ENCODE measurements at regions not wholly inside any gene's neighbourhood (a gene's known extent, or its start where the extent isn't known, plus 50 kb on each side); places are given as distances from the start of the nearest gene placed in this dataset.

- H3K4me3 ChIP-seq (ENCODE audit: low read depth, low read length): no peak overlapping the region
- in situ Hi-C loops (cut with HindIII; ENCODE audit: low sequenced_read_pairs): no loop called here
- no peak for TF ChIP-seq CTCF (IDR thresholded peaks at IDR 0.05; ENCODE audit: low read depth, low read length, missing control alignments)
- DNase-seq (ENCODE audit: low read depth): no peak
Observed at GRCh38 chr3:102017784-102018183, 168.5 kb downstream of the NFKBIZ start.

- no peak for DNase-seq (ENCODE audit: low read depth)
- H3K4me3 ChIP-seq (ENCODE audit: low read depth, low read length): no peak overlapping the region
- in situ Hi-C loops (cut with HindIII; ENCODE audit: low sequenced_read_pairs): no loop called here
- TF ChIP-seq CTCF (IDR thresholded peaks at IDR 0.05; ENCODE audit: low read depth, low read length, missing control alignments): no peak
Observed at GRCh38 chr3:102018551-102018950, 169.2 kb downstream of the NFKBIZ start.

GRCh38 chr3:102020735-102021134, 171.4 kb downstream of the NFKBIZ start:
- in situ Hi-C loops (cut with HindIII; ENCODE audit: low sequenced_read_pairs): no loop called here
- DNase-seq (ENCODE audit: low read depth): no peak
- TF ChIP-seq CTCF (IDR thresholded peaks at IDR 0.05; ENCODE audit: low read depth, low read length, missing control alignments): no peak
- no peak overlapping the region for H3K4me3 ChIP-seq (ENCODE audit: low read depth, low read length)

- no peak overlapping the region for H3K4me3 ChIP-seq (ENCODE audit: low read depth, low read length)
- in situ Hi-C loops (cut with HindIII; ENCODE audit: low sequenced_read_pairs): no loop called here
- no peak for DNase-seq (ENCODE audit: low read depth)
- no peak for TF ChIP-seq CTCF (IDR thresholded peaks at IDR 0.05; ENCODE audit: low read depth, low read length, missing control alignments)
Observed at GRCh38 chr3:102024270-102024904, 175.1 kb downstream of the NFKBIZ start.

GRCh38 chr3:102025606-102026270, 176.4 kb downstream of the NFKBIZ start:
- TF ChIP-seq CTCF (IDR thresholded peaks at IDR 0.05; ENCODE audit: low read depth, low read length, missing control alignments): no peak
- no peak overlapping the region for H3K4me3 ChIP-seq (ENCODE audit: low read depth, low read length)
- in situ Hi-C loops (cut with HindIII; ENCODE audit: low sequenced_read_pairs): no loop called here
- no peak for DNase-seq (ENCODE audit: low read depth)

- no peak for DNase-seq (ENCODE audit: low read depth)
- TF ChIP-seq CTCF (IDR thresholded peaks at IDR 0.05; ENCODE audit: low read depth, low read length, missing control alignments): no peak
- H3K4me3 ChIP-seq (ENCODE audit: low read depth, low read length): no peak overlapping the region
- in situ Hi-C loops (cut with HindIII; ENCODE audit: low sequenced_read_pairs): no loop called here
Observed at GRCh38 chr3:102026656-102027055, 177.3 kb downstream of the NFKBIZ start.

Data from astrocyte of the cerebellum (primary cell).